GM23248 (cell line): ENCODE measurements at regions not wholly inside any gene's neighbourhood (a gene's known extent, or its start where the extent isn't known, plus 50 kb on each side); places are given as distances from the start of the nearest gene placed in this dataset.

ENCODE experiments used
- EZH2 ChIP-seq: fragments of 200-600 bp; sonication (generic); IDR thresholded peaks from 2 replicates; pipeline ENCODE4 v1.6.1; 2018; ENCODE audit warnings: antibody characterized with exemption, mild to moderate bottlenecking; ENCODE audit not compliant: insufficient read depth, poor library complexity, severe bottlenecking
- EZH2phosphoT487 ChIP-seq: fragments of 200-600 bp; sonication (generic); IDR thresholded peaks from 2 replicates; pipeline ENCODE4 v1.6.1; 2018; ENCODE audit warnings: antibody characterized with exemption, moderate library complexity, mild to moderate bottlenecking, low read depth; ENCODE audit not compliant: insufficient read depth

DNA sequence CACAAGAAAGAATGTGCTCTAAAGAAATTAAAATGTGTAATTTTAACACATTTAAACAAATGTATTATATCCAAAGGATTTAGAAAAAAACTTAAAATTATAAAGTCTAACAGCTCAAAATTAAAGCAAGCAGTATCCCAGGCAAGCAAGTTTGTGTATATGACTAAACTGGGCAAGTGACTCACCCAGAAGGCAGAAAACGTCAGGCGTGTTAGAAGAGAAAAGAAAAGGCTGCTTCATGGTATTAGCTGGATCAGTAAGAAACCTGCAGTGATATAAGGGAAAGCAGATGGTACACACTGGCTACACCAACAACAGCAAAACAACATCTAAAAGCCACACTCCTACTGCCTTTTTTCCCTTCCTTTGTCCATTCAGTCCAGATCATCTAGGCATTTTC is 250.6 kb upstream of the NDST3 start:
- TF ChIP-seq EZH2phosphoT487 = no peak
- no peak for TF ChIP-seq EZH2
